Neural cell (in vitro differentiated cells): ENCODE measurements at regions not wholly inside any gene's neighbourhood (a gene's known extent, or its start where the extent isn't known, plus 50 kb on each side); places are given as distances from the start of the nearest gene placed in this dataset.

Experiments used
- CTCF ChIP-seq: fragments of 450-650 bp; IDR thresholded peaks from 2 replicates; pipeline ENCODE4 v1.5.1; 2014; ENCODE audit warnings: antibody characterized with exemption, mild to moderate bottlenecking, moderate library complexity; ENCODE audit not compliant: poor library complexity, severe bottlenecking
- MXI1 ChIP-seq: fragments of 450-650 bp; conservative IDR thresholded peaks from 2 replicates; pipeline ENCODE4 v1.6.1; 2014; ENCODE audit warnings: antibody characterized with exemption, mild to moderate bottlenecking; ENCODE audit not compliant: poor library complexity, severe bottlenecking
- POLR2AphosphoS5 ChIP-seq: IDR thresholded peaks from 2 replicates; pipeline ENCODE4 v1.6.1; 2012
- REST ChIP-seq: IDR thresholded peaks from 2 replicates; pipeline ENCODE4 v1.6.1; 2012; ENCODE audit warnings: borderline replicate concordance
- SMC3 ChIP-seq: fragments of 450-650 bp; conservative IDR thresholded peaks from 2 replicates; pipeline ENCODE4 v1.6.1; 2014; ENCODE audit warnings: antibody characterized with exemption, mild to moderate bottlenecking, moderate library complexity; ENCODE audit not compliant: poor library complexity
- TAF1 ChIP-seq: IDR thresholded peaks from 2 replicates; pipeline ENCODE4 v1.6.1; 2012; ENCODE audit warnings: low read depth

- TF ChIP-seq CTCF (no peak), SMC3 (no peak), POLR2AphosphoS5 (no peak), REST (no peak), TAF1 (no peak), MXI1 (no peak)
Measured at GRCh38 chr3:139870000-139870675, 64.8 kb upstream of the CLSTN2 start.
